ENCODE measurements at regions not wholly inside any gene's neighbourhood (a gene's known extent, or its start where the extent isn't known, plus 50 kb on each side); places are given as distances from the start of the nearest gene placed in this dataset.
"Not testable (repeated sequence)": the region's sequence is repeated elsewhere in the genome, so short reads cannot be mapped to it uniquely, and the experiment has no call there.

DNA sequence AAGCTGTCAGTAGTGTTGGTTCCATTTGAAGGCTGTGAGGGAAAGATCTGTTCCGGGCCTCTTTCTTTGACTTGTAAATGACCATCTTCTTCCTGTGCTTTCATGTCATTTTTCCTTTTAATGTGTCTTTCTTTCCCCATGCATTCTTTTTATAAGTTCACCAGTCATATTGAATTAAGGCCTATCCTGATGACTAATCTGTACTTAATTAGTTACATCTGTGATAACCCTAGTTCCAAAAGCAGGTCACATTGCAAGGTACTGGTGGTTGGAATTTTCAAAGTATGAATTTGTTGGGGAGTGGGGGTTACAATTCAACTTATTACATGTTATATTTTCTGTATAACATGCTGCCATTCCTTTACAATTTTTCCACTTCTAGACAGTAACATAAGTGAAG lies 1642.1 kb upstream of the FLRT2 start:
- BruUV-seq (replicated peaks): no TSS peak
- H3K27ac ChIP-seq (ENCODE audit: low read depth, low read length, poor library complexity, severe bottlenecking): no peak overlapping the region
- intact Hi-C loops (cut with micrococcal nuclease; ENCODE audit: unreplicated experiment): no loop called here
- H2AFZ ChIP-seq (ENCODE audit: low read length): no peak overlapping the region
- TF ChIP-seq EZH2phosphoT487 (IDR thresholded peaks at IDR 0.05; ENCODE audit: borderline replicate concordance, low read depth, low read length): no peak
- no peak for TF ChIP-seq CTCF (conservative IDR thresholded peaks at IDR 0.05; ENCODE audit: low read length)
- H4K20me1 ChIP-seq (ENCODE audit: insufficient read depth, low read length): no peaks in the 10 kb centered on the region
- DNase-seq (ENCODE audit: low spot score): no peak
- H3K4me1 ChIP-seq (ENCODE audit: insufficient read depth, low read length, poor library complexity, severe bottlenecking): no peaks in the 10 kb centered on the region
- no peaks in the 10 kb centered on the region for H3K79me2 ChIP-seq (ENCODE audit: insufficient read depth, low read depth, low read length)
- ChIA-PET POLR2A (no interaction called here), CTCF (ENCODE audit: unreplicated experiment) (no interaction called here)
- no peaks in the 10 kb centered on the region for H3K9me2 ChIP-seq (ENCODE audit: insufficient read depth, low read length)
- H3K4me2 ChIP-seq (ENCODE audit: low read length): no peak overlapping the region
- no peaks in the 10 kb centered on the region for H3K9me3 ChIP-seq (ENCODE audit: low read length)
- H3K36me3 ChIP-seq (ENCODE audit: insufficient read depth, low read length): no peaks in the 10 kb centered on the region
- H3K4me3 ChIP-seq (ENCODE audit: low read depth, low read length, poor library complexity, severe bottlenecking): no peak overlapping the region

DNA sequence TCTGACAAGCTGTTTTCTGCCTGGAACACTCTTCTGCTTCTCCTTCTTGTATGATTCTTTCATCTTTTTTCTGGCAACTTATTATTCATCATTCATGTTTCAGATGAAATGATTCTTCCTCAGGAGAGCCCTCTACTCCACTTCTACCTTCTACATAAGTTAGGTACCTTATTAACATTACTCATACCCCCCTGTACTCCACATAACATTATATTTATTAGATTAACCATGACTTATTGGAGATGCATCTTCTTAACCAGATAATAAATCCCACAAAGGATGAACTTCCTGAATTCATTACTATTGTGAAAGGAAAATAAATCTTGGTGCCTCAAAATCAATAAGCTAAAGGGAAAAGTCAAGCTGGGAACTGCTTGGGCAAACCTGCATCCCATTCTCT lies 1636.5 kb upstream of the FLRT2 start:
- ChIA-PET CTCF (ENCODE audit: unreplicated experiment) (no interaction called here), POLR2A (interaction anchor here (0.5 kb wide), 1 partner anchor 343 kb away, joined by 4 read pairs; no protein-coding TSS in a partner anchor)
- H3K4me2 ChIP-seq (ENCODE audit: low read length): no peak overlapping the region
- H3K27ac ChIP-seq (ENCODE audit: low read depth, low read length, poor library complexity, severe bottlenecking): no peak overlapping the region
- no peaks in the 10 kb centered on the region for H3K4me1 ChIP-seq (ENCODE audit: insufficient read depth, low read length, poor library complexity, severe bottlenecking)
- no peak overlapping the region for H3K4me3 ChIP-seq (ENCODE audit: low read depth, low read length, poor library complexity, severe bottlenecking)
- no peak for DNase-seq (ENCODE audit: low spot score)
- H4K20me1 ChIP-seq (ENCODE audit: insufficient read depth, low read length): no peaks in the 10 kb centered on the region
- H3K36me3 ChIP-seq (ENCODE audit: insufficient read depth, low read length): no peaks in the 10 kb centered on the region
- no peaks in the 10 kb centered on the region for H3K9me3 ChIP-seq (ENCODE audit: low read length)
- BruUV-seq (replicated peaks): no TSS peak
- intact Hi-C loops (cut with micrococcal nuclease; ENCODE audit: unreplicated experiment): no loop called here
- H2AFZ ChIP-seq (ENCODE audit: low read length): no peak overlapping the region
- H3K79me2 ChIP-seq (ENCODE audit: insufficient read depth, low read depth, low read length): no peaks in the 10 kb centered on the region
- TF ChIP-seq CTCF (conservative IDR thresholded peaks at IDR 0.05; ENCODE audit: low read length): no peak
- TF ChIP-seq EZH2phosphoT487 (IDR thresholded peaks at IDR 0.05; ENCODE audit: borderline replicate concordance, low read depth, low read length): no peak
- H3K9me2 ChIP-seq (ENCODE audit: insufficient read depth, low read length): no peaks in the 10 kb centered on the region

GRCh38 chr14:83894568-83894967 lies 1635.4 kb upstream of the FLRT2 start:
- H3K4me2 ChIP-seq (ENCODE audit: low read length): no peak overlapping the region
- H3K9me2 ChIP-seq (ENCODE audit: insufficient read depth, low read length): no peaks in the 10 kb centered on the region
- no peaks in the 10 kb centered on the region for H3K79me2 ChIP-seq (ENCODE audit: insufficient read depth, low read depth, low read length)
- H3K36me3 ChIP-seq (ENCODE audit: insufficient read depth, low read length): no peaks in the 10 kb centered on the region
- intact Hi-C loops (cut with micrococcal nuclease; ENCODE audit: unreplicated experiment): no loop called here
- no peak for DNase-seq (ENCODE audit: low spot score)
- no peak overlapping the region for H3K4me3 ChIP-seq (ENCODE audit: low read depth, low read length, poor library complexity, severe bottlenecking)
- H3K9me3 ChIP-seq (ENCODE audit: low read length): no peaks in the 10 kb centered on the region
- no peak overlapping the region for H2AFZ ChIP-seq (ENCODE audit: low read length)
- BruUV-seq (replicated peaks): no TSS peak
- TF ChIP-seq CTCF (conservative IDR thresholded peaks at IDR 0.05; ENCODE audit: low read length): no peak
- no peak for TF ChIP-seq EZH2phosphoT487 (IDR thresholded peaks at IDR 0.05; ENCODE audit: borderline replicate concordance, low read depth, low read length)
- no peak overlapping the region for H3K27ac ChIP-seq (ENCODE audit: low read depth, low read length, poor library complexity, severe bottlenecking)
- H4K20me1 ChIP-seq (ENCODE audit: insufficient read depth, low read length): no peaks in the 10 kb centered on the region
- ChIA-PET CTCF (ENCODE audit: unreplicated experiment) (no interaction called here), POLR2A (interaction anchor here (0.5 kb wide), 1 partner anchor 25 kb away, joined by 3 read pairs; no protein-coding TSS in a partner anchor)
- no peaks in the 10 kb centered on the region for H3K4me1 ChIP-seq (ENCODE audit: insufficient read depth, low read length, poor library complexity, severe bottlenecking)

GRCh38 chr14:83898558-83898957 lies 1631.4 kb upstream of the FLRT2 start:
- H3K4me3 ChIP-seq (ENCODE audit: low read depth, low read length, poor library complexity, severe bottlenecking); POLR2A ChIA-PET; H3K27ac ChIP-seq (ENCODE audit: low read depth, low read length, poor library complexity, severe bottlenecking); BruUV-seq (replicated peaks); H2AFZ ChIP-seq (ENCODE audit: low read length); H3K4me1 ChIP-seq (ENCODE audit: insufficient read depth, low read length, poor library complexity, severe bottlenecking); DNase-seq (ENCODE audit: low spot score); H3K9me3 ChIP-seq (ENCODE audit: low read length); H3K79me2 ChIP-seq (ENCODE audit: insufficient read depth, low read depth, low read length); H3K9me2 ChIP-seq (ENCODE audit: insufficient read depth, low read length); intact Hi-C loops (cut with micrococcal nuclease; ENCODE audit: unreplicated experiment); H4K20me1 ChIP-seq (ENCODE audit: insufficient read depth, low read length); H3K36me3 ChIP-seq (ENCODE audit: insufficient read depth, low read length); H3K4me2 ChIP-seq (ENCODE audit: low read length); CTCF ChIA-PET (ENCODE audit: unreplicated experiment): not testable (repeated sequence)

All from OCI-LY7 (cell line).